Ishikawa (cell line): ENCODE measurements at regions not wholly inside any gene's neighbourhood (a gene's known extent, or its start where the extent isn't known, plus 50 kb on each side); places are given as distances from the start of the nearest gene placed in this dataset.

Experiments used
- RAD21 ChIP-seq: IDR thresholded peaks from 2 replicates; pipeline ENCODE4 v1.6.1; 2012; ENCODE audit warnings: low read depth
- ZBTB7A ChIP-seq: IDR thresholded peaks from 2 replicates; pipeline ENCODE4 v1.6.1; 2012; ENCODE audit warnings: low read depth

DNA sequence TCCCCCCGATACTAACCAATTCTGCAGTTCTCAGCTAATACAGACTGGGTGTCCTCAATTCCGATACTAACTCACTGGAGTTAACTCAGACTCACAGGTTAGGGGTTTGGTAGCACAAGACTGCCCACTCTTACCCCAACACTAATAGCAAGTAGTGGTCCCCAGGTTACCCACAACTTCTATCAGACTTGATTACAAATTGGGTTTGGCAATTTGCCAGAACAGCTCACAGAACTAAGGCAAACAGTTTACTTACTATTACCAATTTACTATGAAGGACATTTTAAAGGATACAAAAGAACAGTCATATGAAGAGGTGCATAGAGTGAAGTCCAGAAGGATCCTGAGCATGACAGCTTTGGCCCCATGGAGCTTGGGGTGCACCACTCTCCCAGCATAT, 201.8 kb upstream of the VCX start:
- TF ChIP-seq ZBTB7A (no peak), RAD21 (no peak)
